MCF 10A (cell line): ENCODE measurements at regions not wholly inside any gene's neighbourhood (a gene's known extent, or its start where the extent isn't known, plus 50 kb on each side); places are given as distances from the start of the nearest gene placed in this dataset.
A peak's percentile ranks its signal among the peaks of the same experiment; 100 is the strongest.

Source experiments
- BruUV-seq: library from RNA; stranded (reverse); fragments of 400-500 nt; replicated peaks from 2 replicates; lab custom pipeline; 2021; lab: Mats Ljungman, UMichigan
- CTCF ChIA-PET: fragments of 300-600 bp; sonication (Branson Sonifier 250); formaldehyde crosslinking; extraction: SDS; loops from one replicate; lab custom pipeline; 2021; ENCODE audit warnings: antibody characterized with exemption, inconsistent platforms; lab: Yijun Ruan, JAX
- POLR2A ChIA-PET: fragments of 300-600, 350-650 bp; sonication (Branson Sonifier 250); formaldehyde crosslinking; extraction: SDS; loops from one replicate; lab custom pipeline; 2020; ENCODE audit warnings: antibody characterized with exemption, inconsistent platforms; lab: Yijun Ruan, JAX
- DNase-seq: peaks from one replicate; pipeline ENCODE4 v3.0.0-alpha.2; 2018; ENCODE audit not compliant: unreplicated experiment
- H3K27ac Mint-ChIP-seq: one replicate; pipeline ENCODE4 v1.8.0; 2022; ENCODE audit warnings: mild to moderate bottlenecking, low read depth, mixed read lengths; ENCODE audit not compliant: unreplicated experiment
- H3K27me3 Mint-ChIP-seq: one replicate; pipeline ENCODE4 v1.8.0; 2022; ENCODE audit warnings: mixed read lengths; ENCODE audit not compliant: insufficient read depth, unreplicated experiment
- H3K36me3 Mint-ChIP-seq: one replicate; pipeline ENCODE4 v1.8.0; 2022; ENCODE audit warnings: mild to moderate bottlenecking, moderate library complexity, mixed read lengths; ENCODE audit not compliant: insufficient read depth, unreplicated experiment
- H3K4me1 Mint-ChIP-seq: one replicate; pipeline ENCODE4 v1.8.0; 2022; ENCODE audit warnings: mixed read lengths; ENCODE audit not compliant: insufficient read depth, unreplicated experiment
- H3K4me3 Mint-ChIP-seq: one replicate; pipeline ENCODE4 v1.8.0; 2022; ENCODE audit warnings: mild to moderate bottlenecking, moderate library complexity, mixed read lengths; ENCODE audit not compliant: unreplicated experiment
- H3K9me3 Mint-ChIP-seq: one replicate; pipeline ENCODE4 v1.8.0; 2022; ENCODE audit warnings: mixed read lengths; ENCODE audit not compliant: unreplicated experiment
- CTCF ChIP-seq: fragments of 200-600 bp; IDR thresholded peaks from one replicate; pipeline ENCODE4 v1.8.0; 2022; ENCODE audit warnings: antibody characterized with exemption, mild to moderate bottlenecking; ENCODE audit not compliant: unreplicated experiment
- intact Hi-C: fragments of 100-400 bp; cut with micrococcal nuclease; formaldehyde crosslinking; loops from 2 replicates; pipeline ENCODE4 v1.14.1; 2022

DNA sequence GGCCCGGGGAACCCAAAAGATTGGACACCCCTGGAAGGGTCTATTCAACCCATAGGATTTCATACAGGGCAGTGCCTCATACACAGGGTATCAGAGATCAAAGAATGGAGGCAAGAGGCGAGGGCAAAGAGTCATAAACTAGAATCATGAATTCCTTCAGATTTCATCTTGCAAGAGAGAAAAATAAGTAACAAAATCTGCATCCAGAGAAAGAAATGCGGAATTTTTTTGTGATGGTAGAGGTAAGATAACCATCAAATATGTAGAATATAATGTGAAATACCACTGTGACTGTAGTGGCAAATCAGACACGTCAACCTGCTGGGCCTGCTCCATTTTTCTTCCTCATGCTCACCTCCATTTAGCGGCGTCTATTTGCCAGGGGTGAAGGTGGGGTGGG lies 143.6 kb downstream of the SNX18 start:
- TF ChIP-seq CTCF, result no peak
- intact Hi-C loops, result no loop called here
- no peak overlapping the region for H3K4me3 Mint-ChIP-seq
- no peak overlapping the region for H3K27ac Mint-ChIP-seq
- no TSS peak for BruUV-seq
- POLR2A ChIA-PET, result no interaction called here
- H3K4me1 Mint-ChIP-seq, result peaks cover 13% of the 10 kb centered on the region
- H3K36me3 Mint-ChIP-seq, result no peaks in the 10 kb centered on the region
- DNase-seq, result no peak
- no peaks in the 10 kb centered on the region for H3K27me3 Mint-ChIP-seq
- no peaks in the 10 kb centered on the region for H3K9me3 Mint-ChIP-seq
- CTCF ChIA-PET, result interaction anchor here (0.6 to 1.2 kb wide), 4 partner anchors 12 to 498 kb away, joined by 3 to 6 read pairs (median 3); no protein-coding TSS in a partner anchor

GRCh38 chr5:54659700-54660131 lies 142.2 kb downstream of the SNX18 start:
- Mint-ChIP-seq H3K27me3 (no peaks in the 10 kb centered on the region), H3K9me3 (no peaks in the 10 kb centered on the region), H3K27ac (no peak overlapping the region), H3K36me3 (no peaks in the 10 kb centered on the region), H3K4me1 (peaks cover 13% of the 10 kb centered on the region), H3K4me3 (no peak overlapping the region)
- no peak for TF ChIP-seq CTCF
- POLR2A ChIA-PET, result interaction anchor here (0.7 to 2.4 kb wide), 3 partner anchors 10 to 114 kb away, joined by 3 to 6 read pairs (median 4); no protein-coding TSS in a partner anchor
- DNase-seq, result no peak
- intact Hi-C loops, result loop anchor here (10.0 kb wide), 1 partner anchor 505 kb away; the partner anchor contains the start of gene GPX8
- CTCF ChIA-PET, result interaction anchor here (0.6 kb wide), 2 partner anchors 85 to 147 kb away, joined by 3 to 4 read pairs; no protein-coding TSS in a partner anchor
- no TSS peak for BruUV-seq

DNA sequence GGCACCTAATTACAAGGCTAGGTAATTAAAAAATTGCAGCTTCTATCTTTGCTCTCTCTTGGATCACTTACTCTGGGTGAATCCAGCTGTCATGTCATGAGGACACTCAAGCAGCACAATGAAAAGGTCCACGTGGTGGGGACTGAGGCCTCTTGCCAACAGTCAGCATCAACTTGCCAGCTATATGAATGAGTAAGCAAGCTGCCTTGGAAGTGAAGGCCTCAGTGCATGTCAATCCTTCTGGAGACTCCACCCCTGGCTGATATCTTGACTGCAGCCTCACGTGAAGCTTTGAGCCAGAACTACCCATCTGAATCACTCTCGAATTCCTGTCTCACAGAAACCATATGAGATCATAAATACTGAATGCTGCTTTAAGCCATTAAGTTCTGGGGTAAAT lies 140.5 kb downstream of the SNX18 start:
- Mint-ChIP-seq H3K4me1 (peaks cover 5% of the 10 kb centered on the region), H3K27me3 (no peaks in the 10 kb centered on the region), H3K36me3 (no peaks in the 10 kb centered on the region), H3K9me3 (no peaks in the 10 kb centered on the region), H3K27ac (no peak overlapping the region), H3K4me3 (no peak overlapping the region)
- ChIA-PET POLR2A (interaction anchor here (0.6 to 2.4 kb wide), 6 partner anchors 12 to 227 kb away, joined by 3 to 6 read pairs (median 4); partner anchors contain the start of gene SNX18), CTCF (interaction anchor here (1.0 to 1.9 kb wide), 2 partner anchors 141 to 186 kb away, joined by 4 to 6 read pairs; partner anchors contain the start of gene SNX18)
- DNase-seq, result peak; percentile 80
- intact Hi-C loops, result loop anchor here (10.0 kb wide), 1 partner anchor 507 kb away; the partner anchor contains the start of gene GPX8
- no peak for TF ChIP-seq CTCF
- no TSS peak for BruUV-seq

DNA sequence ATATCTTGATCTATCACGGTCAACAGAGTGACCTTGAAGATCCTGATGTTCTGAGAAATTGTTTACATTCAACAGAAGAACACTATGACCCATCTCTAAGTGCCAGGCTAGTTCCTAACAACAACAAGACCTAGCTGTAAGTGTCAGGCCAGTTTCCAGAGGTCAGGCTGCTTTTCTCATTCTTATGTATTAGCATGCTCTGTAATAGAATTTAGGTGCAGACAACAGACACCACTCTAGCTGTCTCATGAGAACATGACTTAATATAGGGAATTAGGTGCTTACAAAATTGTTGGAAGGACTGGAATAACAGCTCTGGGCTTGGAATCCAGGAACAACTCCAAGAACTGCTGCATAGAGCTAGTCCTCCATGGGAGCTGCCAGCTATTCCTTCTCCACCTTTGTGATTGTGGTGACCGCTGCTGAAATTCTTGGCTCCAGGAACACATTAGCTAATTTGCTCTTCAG lies 138.7 kb downstream of the SNX18 start:
- BruUV-seq, result no TSS peak
- CTCF ChIA-PET, result no interaction called here
- intact Hi-C loops, result loop anchor here (10.0 kb wide), 1 partner anchor 509 kb away; the partner anchor contains the start of gene GPX8

More for the DNA sequence above, 138.7 kb downstream of the SNX18 start:
- no peak overlapping the region for H3K4me3 Mint-ChIP-seq
- H3K4me1 Mint-ChIP-seq, result peaks cover 13% of the 10 kb centered on the region
- no peak for DNase-seq
- no peak overlapping the region for H3K27ac Mint-ChIP-seq
- no peaks in the 10 kb centered on the region for H3K9me3 Mint-ChIP-seq
- H3K27me3 Mint-ChIP-seq, result no peaks in the 10 kb centered on the region
- no peaks in the 10 kb centered on the region for H3K36me3 Mint-ChIP-seq
- POLR2A ChIA-PET, result no interaction called here
- TF ChIP-seq CTCF, result no peak
